DND-41 (cell line): ENCODE measurements at regions not wholly inside any gene's neighbourhood (a gene's known extent, or its start where the extent isn't known, plus 50 kb on each side); places are given as distances from the start of the nearest gene placed in this dataset.

Source experiments
- ATAC-seq: fragments of 200-7000 bp; cut with Tn5 transposase; 3 replicates; pipeline ENCODE4 v1.9.1; 2021; ENCODE audit warnings: low read depth; ENCODE audit not compliant: insufficient read depth
- DNase-seq: peaks from one replicate; pipeline ENCODE4 v3.0.0-alpha.2; 2020
- H2AFZ ChIP-seq: 2 replicates; pipeline ENCODE4 v1.6.0; 2012; ENCODE audit warnings: low read depth, low read length
- H3K27ac ChIP-seq: 2 replicates; pipeline ENCODE4 v1.5.1; 2012; ENCODE audit warnings: low read length, inconsistent platforms
- H3K27me3 ChIP-seq: fragments of 200-600 bp; sonication (generic); 2 replicates; pipeline ENCODE4 v1.6.0; 2012; ENCODE audit warnings: low read length, mild to moderate bottlenecking, inconsistent platforms; ENCODE audit not compliant: insufficient read depth, poor library complexity
- H3K36me3 ChIP-seq: 2 replicates; pipeline ENCODE4 v1.5.1; 2012; ENCODE audit warnings: low read length, inconsistent platforms; ENCODE audit not compliant: insufficient read depth
- H3K4me1 ChIP-seq: 2 replicates; pipeline ENCODE4 v1.5.1; 2012; ENCODE audit warnings: mild to moderate bottlenecking, low read length; ENCODE audit not compliant: insufficient read depth
- H3K4me2 ChIP-seq: 2 replicates; pipeline ENCODE4 v1.6.0; 2012; ENCODE audit warnings: mild to moderate bottlenecking, moderate library complexity, low read length, inconsistent platforms; ENCODE audit not compliant: insufficient read depth
- H3K4me3 ChIP-seq, 2 experiments: fragments of 200-600 bp in 1 of 2; shearing (Covaris generic) in 1 of 2; 2 replicates each; pipeline ENCODE4 v1.5.1; 2012 to 2016; ENCODE audit warnings: inconsistent platforms in 2 of 2, low read length in 2 of 2, mild to moderate bottlenecking in 2 of 2, low read depth in 1 of 2, moderate library complexity in 1 of 2
- H3K79me2 ChIP-seq: 2 replicates; pipeline ENCODE4 v1.6.0; 2012; ENCODE audit warnings: low read length, inconsistent platforms; ENCODE audit not compliant: insufficient read depth
- H3K9ac ChIP-seq: 2 replicates; pipeline ENCODE4 v1.6.0; 2012; ENCODE audit warnings: low read depth, mild to moderate bottlenecking, inconsistent platforms, low read length, moderate library complexity
- H3K9me3 ChIP-seq: 2 replicates; pipeline ENCODE4 v1.5.1; 2012; ENCODE audit warnings: low read length, moderate library complexity, mild to moderate bottlenecking, inconsistent platforms; ENCODE audit not compliant: insufficient read depth, severe bottlenecking
- H4K20me1 ChIP-seq: 2 replicates; pipeline ENCODE4 v1.6.0; 2012; ENCODE audit warnings: low read length; ENCODE audit not compliant: insufficient read depth
- CTCF ChIP-seq: IDR thresholded peaks from 2 replicates; pipeline ENCODE4 v1.5.1; 2012; ENCODE audit warnings: borderline replicate concordance, low read length, moderate library complexity, mild to moderate bottlenecking; ENCODE audit not compliant: poor library complexity, severe bottlenecking; ENCODE audit errors: extremely low read depth
- EZH2 ChIP-seq: IDR thresholded peaks from 3 replicates; pipeline ENCODE4 v1.6.1; 2012; ENCODE audit warnings: borderline replicate concordance, low read depth, mild to moderate bottlenecking, moderate library complexity, low read length, inconsistent platforms; ENCODE audit not compliant: severe bottlenecking

- H3K27me3 ChIP-seq = no peaks in the 10 kb centered on the region
- H3K79me2 ChIP-seq = no peaks in the 10 kb centered on the region
- H3K27ac ChIP-seq = no peak overlapping the region
- H3K9me3 ChIP-seq = no peaks in the 10 kb centered on the region
- DNase-seq = no peak
- ATAC-seq = no peak
- H3K36me3 ChIP-seq = no peaks in the 10 kb centered on the region
- no peak overlapping the region for H2AFZ ChIP-seq
- no peaks in the 10 kb centered on the region for H4K20me1 ChIP-seq
- H3K4me3 ChIP-seq = no peak overlapping the region
- TF ChIP-seq EZH2 (no peak), CTCF (no peak)
- no peaks in the 10 kb centered on the region for H3K4me1 ChIP-seq
- H3K9ac ChIP-seq = no peak overlapping the region
- no peak overlapping the region for H3K4me2 ChIP-seq
These were observed 108.3 kb upstream of the ARSJ start for GRCh38 chr4:114087596-114088230.

GRCh38 chr4:114088481-114088880 is 109.0 kb upstream of the ARSJ start:
- no peak for ATAC-seq
- H4K20me1 ChIP-seq = no peaks in the 10 kb centered on the region
- no peaks in the 10 kb centered on the region for H3K4me1 ChIP-seq
- H3K9ac ChIP-seq = no peak overlapping the region
- H3K36me3 ChIP-seq = no peaks in the 10 kb centered on the region
- no peaks in the 10 kb centered on the region for H3K27me3 ChIP-seq
- no peak overlapping the region for H3K27ac ChIP-seq
- no peaks in the 10 kb centered on the region for H3K79me2 ChIP-seq
- no peak overlapping the region for H2AFZ ChIP-seq
- no peaks in the 10 kb centered on the region for H3K9me3 ChIP-seq
- DNase-seq = no peak
- H3K4me2 ChIP-seq = no peak overlapping the region
- no peak for TF ChIP-seq CTCF
- TF ChIP-seq EZH2 = no peak
- no peak overlapping the region for H3K4me3 ChIP-seq

GRCh38 chr4:114091546-114091945 is 112.1 kb upstream of the ARSJ start:
- no peaks in the 10 kb centered on the region for H3K79me2 ChIP-seq
- no peak overlapping the region for H3K4me2 ChIP-seq
- no peaks in the 10 kb centered on the region for H3K4me1 ChIP-seq
- no peak for ATAC-seq
- DNase-seq = no peak
- TF ChIP-seq EZH2 = no peak
- TF ChIP-seq CTCF = no peak
- no peaks in the 10 kb centered on the region for H3K27me3 ChIP-seq
- H4K20me1 ChIP-seq = no peaks in the 10 kb centered on the region
- H3K9me3 ChIP-seq = no peaks in the 10 kb centered on the region
- no peak overlapping the region for H3K9ac ChIP-seq
- no peak overlapping the region for H3K4me3 ChIP-seq
- no peak overlapping the region for H2AFZ ChIP-seq
- H3K36me3 ChIP-seq = no peaks in the 10 kb centered on the region
- H3K27ac ChIP-seq = no peak overlapping the region
